ENCODE measurements at regions not wholly inside any gene's neighbourhood (a gene's known extent, or its start where the extent isn't known, plus 50 kb on each side); places are given as distances from the start of the nearest gene placed in this dataset.

GRCh38 chr2:62296034-62296831 lies 100.3 kb downstream of the B3GNT2 start:
- H3K4me3 Mint-ChIP-seq: no peak overlapping the region
- no peak overlapping the region for H3K27ac ChIP-seq (ENCODE audit: low read depth, low read length)
- peaks cover 0 to 5% (median 0%) of the 10 kb centered on the region in 5 donors for H3K27me3 Mint-ChIP-seq
- H3K9me3 ChIP-seq (ENCODE audit: control insufficient read depth in 2 of 3, low read length in 3 of 3): no peaks in the 10 kb centered on the region
- no peaks in the 10 kb centered on the region for H3K36me3 Mint-ChIP-seq
- H3K4me3 ChIP-seq (ENCODE audit: low read length): no peak overlapping the region
- ChIA-PET POLR2A (no interaction called here), CTCF (no interaction called here)
- H3K36me3 ChIP-seq (ENCODE audit: control insufficient read depth in 2 of 3, insufficient read depth in 3 of 3, low read length in 3 of 3): no peaks in the 10 kb centered on the region
- H3K27me3 ChIP-seq (ENCODE audit: control insufficient read depth in 2 of 2, insufficient read depth in 2 of 2, low read length in 2 of 2): no peaks in the 10 kb centered on the region
- H3K9me3 Mint-ChIP-seq: no peaks in the 10 kb centered on the region
- H3K4me1 ChIP-seq (ENCODE audit: control insufficient read depth in 2 of 2, insufficient read depth in 2 of 2, low read length in 2 of 2): peaks cover 0 to 6% of the 10 kb centered on the region in 2 donors
- peaks cover 0 to 2% (median 0%) of the 10 kb centered on the region in 7 donors for H3K4me1 Mint-ChIP-seq
- no peak for ATAC-seq
- intact Hi-C loops (cut with micrococcal nuclease): no loop called here
- DNase-seq: no peak
- H3K27ac Mint-ChIP-seq: no peak overlapping the region

DNA sequence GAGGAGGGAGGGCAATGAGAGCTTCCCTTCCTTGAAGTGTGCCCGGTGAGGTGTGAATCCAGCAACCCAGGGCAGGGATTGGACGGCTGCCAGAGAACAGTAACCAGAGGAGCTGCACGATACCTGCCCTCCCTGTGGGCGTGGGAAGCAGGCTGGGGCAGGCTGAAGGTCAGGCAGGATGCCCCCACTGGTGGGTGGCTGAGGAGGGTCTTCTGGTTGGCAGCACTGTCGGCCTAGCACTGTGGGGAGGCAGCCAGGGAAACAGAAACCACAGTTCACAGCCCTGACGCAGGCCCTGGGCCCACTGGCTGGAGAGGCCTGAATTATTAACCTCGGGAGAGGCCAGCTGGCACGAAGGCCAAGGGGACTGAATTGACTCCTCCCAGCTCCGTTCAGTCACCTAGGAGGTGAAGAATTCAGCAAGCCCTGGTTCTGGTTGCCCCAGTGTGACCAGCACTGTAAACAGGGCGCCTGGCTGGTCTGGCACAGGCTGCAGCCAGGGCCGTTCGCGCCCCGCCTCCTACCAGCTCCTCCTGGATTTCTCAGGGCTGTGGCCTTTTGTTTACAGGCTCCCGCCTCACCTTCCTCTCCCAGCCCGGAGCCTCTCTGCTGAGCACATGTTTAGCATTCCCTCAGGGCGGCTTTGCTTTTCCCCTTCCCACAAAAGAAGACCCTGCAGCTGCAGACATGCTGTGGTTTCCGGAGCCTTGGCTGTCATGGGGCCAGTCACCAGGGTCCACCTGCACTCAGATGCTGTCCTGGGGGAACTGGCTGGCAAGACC lies 97.8 kb downstream of the B3GNT2 start:
- Mint-ChIP-seq H3K4me1 (no peaks in the 10 kb centered on the region), H3K9me3 (no peaks in the 10 kb centered on the region), H3K4me3 (no peak overlapping the region), H3K27me3 (peaks cover 0 to 5% (median 0%) of the 10 kb centered on the region in 5 donors), H3K27ac (no peak overlapping the region), H3K36me3 (no peaks in the 10 kb centered on the region)
- no peaks in the 10 kb centered on the region for H3K4me1 ChIP-seq (ENCODE audit: control insufficient read depth in 2 of 2, insufficient read depth in 2 of 2, low read length in 2 of 2)
- H3K4me3 ChIP-seq (ENCODE audit: low read length): no peak overlapping the region
- ChIA-PET CTCF (interaction anchor here (0.6 kb wide), 1 partner anchor 20 kb away, joined by 3 read pairs; no protein-coding TSS in a partner anchor), POLR2A (no interaction called here)
- intact Hi-C loops (cut with micrococcal nuclease): no loop called here
- no peak overlapping the region for H3K27ac ChIP-seq (ENCODE audit: low read depth, low read length)
- no peaks in the 10 kb centered on the region for H3K27me3 ChIP-seq (ENCODE audit: control insufficient read depth in 2 of 2, insufficient read depth in 2 of 2, low read length in 2 of 2)
- H3K9me3 ChIP-seq (ENCODE audit: control insufficient read depth in 2 of 3, low read length in 3 of 3): no peaks in the 10 kb centered on the region
- no peak for DNase-seq
- ATAC-seq: no peak
- no peaks in the 10 kb centered on the region for H3K36me3 ChIP-seq (ENCODE audit: control insufficient read depth in 2 of 3, insufficient read depth in 3 of 3, low read length in 3 of 3)

GRCh38 chr2:62293151-62293489 lies 97.2 kb downstream of the B3GNT2 start:
- H3K27ac ChIP-seq (ENCODE audit: low read depth, low read length): no peak overlapping the region
- Mint-ChIP-seq H3K27me3 (peaks cover 0 to 5% (median 0%) of the 10 kb centered on the region in 5 donors), H3K36me3 (no peaks in the 10 kb centered on the region), H3K4me3 (no peak overlapping the region), H3K27ac (no peak overlapping the region), H3K9me3 (no peaks in the 10 kb centered on the region), H3K4me1 (peaks cover 0 to under 1% (median 0%) of the 10 kb centered on the region in 7 donors)
- CTCF ChIA-PET: interaction anchor here (0.6 kb wide), 1 partner anchor 20 kb away, joined by 3 read pairs; no protein-coding TSS in a partner anchor
- ATAC-seq: no peak
- no peaks in the 10 kb centered on the region for H3K36me3 ChIP-seq (ENCODE audit: control insufficient read depth in 2 of 3, insufficient read depth in 3 of 3, low read length in 3 of 3)
- POLR2A ChIA-PET: no interaction called here
- H3K4me1 ChIP-seq (ENCODE audit: control insufficient read depth in 2 of 2, insufficient read depth in 2 of 2, low read length in 2 of 2): peaks cover 0 to under 1% of the 10 kb centered on the region in 2 donors
- no peaks in the 10 kb centered on the region for H3K9me3 ChIP-seq (ENCODE audit: control insufficient read depth in 2 of 3, low read length in 3 of 3)
- no peak for DNase-seq
- H3K27me3 ChIP-seq (ENCODE audit: control insufficient read depth in 2 of 2, insufficient read depth in 2 of 2, low read length in 2 of 2): no peaks in the 10 kb centered on the region
- intact Hi-C loops (cut with micrococcal nuclease): no loop called here
- no peak overlapping the region for H3K4me3 ChIP-seq (ENCODE audit: low read length)

GRCh38 chr2:62292190-62292589 lies 96.3 kb downstream of the B3GNT2 start:
- H3K4me1 ChIP-seq (ENCODE audit: control insufficient read depth in 2 of 2, insufficient read depth in 2 of 2, low read length in 2 of 2): peaks cover 0 to 7% of the 10 kb centered on the region in 2 donors
- H3K27ac ChIP-seq (ENCODE audit: low read depth, low read length): no peak overlapping the region
- POLR2A ChIA-PET: no interaction called here
- H3K9me3 ChIP-seq (ENCODE audit: control insufficient read depth in 2 of 3, low read length in 3 of 3): no peaks in the 10 kb centered on the region
- H3K27ac Mint-ChIP-seq: no peak overlapping the region
- DNase-seq (no peak), ATAC-seq (no peak)
- H3K9me3 Mint-ChIP-seq: peaks cover 0 to 1% (median 0%) of the 10 kb centered on the region in 11 donors
- CTCF ChIA-PET: no interaction called here
- H3K4me1 Mint-ChIP-seq: peaks cover 3 to 7% (median 5%) of the 10 kb centered on the region in 7 donors
- no peaks in the 10 kb centered on the region for H3K27me3 ChIP-seq (ENCODE audit: control insufficient read depth in 2 of 2, insufficient read depth in 2 of 2, low read length in 2 of 2)
- intact Hi-C loops (cut with micrococcal nuclease): no loop called here
- peaks cover 0 to 3% (median 0%) of the 10 kb centered on the region in 5 donors for H3K36me3 Mint-ChIP-seq
- no peak overlapping the region for H3K4me3 Mint-ChIP-seq
- H3K27me3 Mint-ChIP-seq: peaks cover 0 to 4% (median 0%) of the 10 kb centered on the region in 5 donors
- no peaks in the 10 kb centered on the region for H3K36me3 ChIP-seq (ENCODE audit: control insufficient read depth in 2 of 3, insufficient read depth in 3 of 3, low read length in 3 of 3)
- no peak overlapping the region for H3K4me3 ChIP-seq (ENCODE audit: low read length)

DNA sequence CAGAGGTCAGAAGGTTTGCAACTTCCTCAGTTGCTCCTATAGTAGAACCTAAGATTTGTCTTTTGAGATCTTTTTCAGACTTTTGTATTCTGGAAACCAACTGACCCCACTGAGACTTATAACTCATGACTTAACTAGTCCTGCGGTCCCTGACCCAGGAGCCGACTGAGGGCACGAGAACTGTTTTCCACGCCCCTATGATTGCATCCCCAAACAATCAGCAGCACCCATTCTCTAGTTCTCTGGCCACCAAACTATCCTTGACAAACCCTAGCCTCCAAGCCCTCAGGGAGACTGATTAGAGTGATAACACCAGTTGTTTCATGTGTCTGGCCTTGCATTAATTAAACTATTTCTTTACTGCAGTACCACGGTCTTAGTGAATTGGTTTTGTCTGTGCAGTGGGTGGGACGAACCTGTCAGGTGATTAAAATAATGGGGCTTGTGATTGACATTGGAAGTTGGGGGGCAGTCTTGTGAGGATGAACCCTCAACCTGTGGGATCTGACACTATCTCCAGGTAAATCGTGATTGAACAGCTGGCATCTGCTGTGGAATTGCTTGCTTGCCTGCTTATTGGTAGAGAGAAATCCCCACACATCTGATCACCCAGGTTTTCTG lies 95.7 kb downstream of the B3GNT2 start:
- intact Hi-C loops (cut with micrococcal nuclease): no loop called here
- DNase-seq (no peak), ATAC-seq (no peak)
- peaks cover 0 to 1% (median 0%) of the 10 kb centered on the region in 11 donors for H3K9me3 Mint-ChIP-seq
- H3K4me1 Mint-ChIP-seq: peaks cover 3 to 7% (median 5%) of the 10 kb centered on the region in 7 donors
- H3K4me3 ChIP-seq (ENCODE audit: low read length): no peak overlapping the region
- H3K27ac Mint-ChIP-seq: peak overlapping the region in 1 of 9 donors; percentile 14
- H3K36me3 Mint-ChIP-seq: peaks cover 0 to 3% (median 0%) of the 10 kb centered on the region in 5 donors
- H3K9me3 ChIP-seq (ENCODE audit: control insufficient read depth in 2 of 3, low read length in 3 of 3): no peaks in the 10 kb centered on the region
- H3K4me1 ChIP-seq (ENCODE audit: control insufficient read depth in 2 of 2, insufficient read depth in 2 of 2, low read length in 2 of 2): peaks cover 0 to 7% of the 10 kb centered on the region in 2 donors
- no peak overlapping the region for H3K27ac ChIP-seq (ENCODE audit: low read depth, low read length)
- ChIA-PET CTCF (no interaction called here), POLR2A (no interaction called here)
- H3K27me3 ChIP-seq (ENCODE audit: control insufficient read depth in 2 of 2, insufficient read depth in 2 of 2, low read length in 2 of 2): no peaks in the 10 kb centered on the region
- no peak overlapping the region for H3K4me3 Mint-ChIP-seq
- H3K36me3 ChIP-seq (ENCODE audit: control insufficient read depth in 2 of 3, insufficient read depth in 3 of 3, low read length in 3 of 3): no peaks in the 10 kb centered on the region
- peaks cover 0 to 4% (median 0%) of the 10 kb centered on the region in 5 donors for H3K27me3 Mint-ChIP-seq

DNA sequence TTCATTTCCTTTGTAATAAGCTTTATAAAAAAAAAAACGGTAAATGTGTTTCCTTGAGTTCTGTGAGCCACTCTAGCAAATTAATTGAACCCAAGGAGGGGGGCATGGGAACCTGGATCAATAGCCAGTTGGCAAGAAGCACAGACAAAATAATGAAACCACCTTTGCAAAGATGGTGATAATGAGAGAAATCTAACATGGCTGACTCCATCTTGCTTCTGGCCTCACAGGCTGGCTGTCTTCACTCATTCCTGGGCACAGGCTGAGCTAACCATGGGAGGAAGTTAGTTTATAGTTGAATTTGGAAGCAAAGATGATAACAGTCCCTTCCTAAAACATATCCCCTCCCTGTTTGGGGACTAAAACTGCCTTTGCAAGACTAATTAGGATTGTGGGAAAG lies 95.1 kb downstream of the B3GNT2 start:
- ATAC-seq (no peak), DNase-seq (no peak)
- Mint-ChIP-seq H3K4me1 (peaks cover 3 to 9% (median 5%) of the 10 kb centered on the region in 7 donors), H3K27ac (no peak overlapping the region), H3K4me3 (no peak overlapping the region), H3K27me3 (no peaks in the 10 kb centered on the region), H3K9me3 (peaks cover 0 to 2% (median 0%) of the 10 kb centered on the region in 11 donors), H3K36me3 (peaks cover 0 to 3% (median 0%) of the 10 kb centered on the region in 5 donors)
- Histone ChIP-seq H3K4me3 (ENCODE audit: low read length) (no peak overlapping the region), H3K27ac (ENCODE audit: low read depth, low read length) (no peak overlapping the region), H3K27me3 (ENCODE audit: control insufficient read depth in 2 of 2, insufficient read depth in 2 of 2, low read length in 2 of 2) (no peaks in the 10 kb centered on the region), H3K4me1 (ENCODE audit: control insufficient read depth in 2 of 2, insufficient read depth in 2 of 2, low read length in 2 of 2) (peaks cover 0 to 7% of the 10 kb centered on the region in 2 donors), H3K36me3 (ENCODE audit: control insufficient read depth in 2 of 3, insufficient read depth in 3 of 3, low read length in 3 of 3) (no peaks in the 10 kb centered on the region), H3K9me3 (ENCODE audit: control insufficient read depth in 2 of 3, low read length in 3 of 3) (no peaks in the 10 kb centered on the region)
- intact Hi-C loops (cut with micrococcal nuclease): no loop called here
- POLR2A ChIA-PET: no interaction called here
- CTCF ChIA-PET: no interaction called here
